NCI-H1105 treated with DMSO at 0.1 percent for 48 hours (cell line): ENCODE measurements at regions not wholly inside any gene's neighbourhood (a gene's known extent, or its start where the extent isn't known, plus 50 kb on each side); places are given as distances from the start of the nearest gene placed in this dataset.

Experiments used
- DNase-seq: peaks from one replicate; lab custom pipeline; 2025; lab: John Stamatoyannopoulos, UW

DNA sequence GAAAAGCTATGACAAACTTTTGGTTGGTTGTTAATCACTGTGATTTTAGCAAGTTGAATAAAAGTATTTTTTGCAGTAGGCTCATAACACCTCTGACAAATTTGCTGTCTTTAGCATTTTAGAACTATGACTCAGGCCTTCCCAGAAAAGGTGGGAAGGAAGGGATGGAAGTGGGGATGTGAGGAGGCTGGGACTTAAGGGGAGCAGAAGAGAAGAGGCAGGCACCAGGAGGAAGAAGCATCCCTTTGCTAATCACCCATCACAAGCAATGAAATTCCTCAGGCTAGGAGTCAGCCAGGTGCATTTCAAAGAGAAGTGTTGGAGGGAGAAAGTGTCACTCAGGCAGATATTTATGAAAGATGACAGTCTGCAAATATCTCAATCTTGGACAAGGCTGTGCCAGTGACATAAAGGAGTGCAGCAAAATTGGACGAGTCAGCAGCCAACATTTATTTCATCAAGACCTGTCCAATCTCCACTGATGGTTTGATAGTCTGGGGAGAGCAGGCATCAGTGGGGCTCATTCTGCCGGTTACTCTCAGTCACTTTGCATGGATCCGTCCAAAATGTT lies 337.3 kb upstream of the ARRDC4 start:
- no peak for DNase-seq

DNA sequence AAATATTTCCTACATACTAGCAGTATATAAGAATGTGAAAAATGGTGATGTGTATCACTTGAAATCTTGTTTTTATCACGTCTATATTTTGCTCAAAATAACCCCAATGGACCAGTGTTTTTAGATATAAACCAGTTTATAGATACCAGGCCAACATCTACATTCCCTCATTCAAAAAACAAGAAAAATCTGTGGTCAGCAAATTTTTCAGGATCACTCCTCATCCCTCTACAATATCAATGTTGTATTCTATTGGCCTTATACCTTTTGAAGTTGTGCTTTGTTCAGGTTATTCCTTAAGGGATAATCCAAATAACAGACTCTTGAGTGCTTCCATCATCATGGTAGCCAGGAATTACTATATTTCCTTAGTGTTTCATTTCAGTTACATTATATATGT lies 332.9 kb upstream of the ARRDC4 start:
- no peak for DNase-seq

DNA sequence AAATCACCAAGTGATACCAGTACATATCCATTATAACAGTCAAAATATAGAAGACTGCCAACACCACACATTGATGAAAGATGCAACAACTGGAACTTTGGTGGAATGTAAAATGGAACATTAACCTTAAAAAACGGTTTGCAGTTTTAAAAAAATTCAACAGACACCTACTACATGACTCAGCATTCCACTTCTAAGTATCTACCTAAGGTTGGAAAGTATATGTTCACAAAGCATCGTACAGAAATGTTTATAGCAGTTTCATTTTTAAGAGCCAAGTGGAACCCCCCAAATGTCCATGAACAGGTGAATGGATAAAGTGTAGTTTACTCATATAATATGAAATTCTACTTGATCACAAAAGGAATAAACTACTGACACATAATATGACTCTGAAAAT lies 314.7 kb upstream of the ARRDC4 start:
- no peak for DNase-seq

DNA sequence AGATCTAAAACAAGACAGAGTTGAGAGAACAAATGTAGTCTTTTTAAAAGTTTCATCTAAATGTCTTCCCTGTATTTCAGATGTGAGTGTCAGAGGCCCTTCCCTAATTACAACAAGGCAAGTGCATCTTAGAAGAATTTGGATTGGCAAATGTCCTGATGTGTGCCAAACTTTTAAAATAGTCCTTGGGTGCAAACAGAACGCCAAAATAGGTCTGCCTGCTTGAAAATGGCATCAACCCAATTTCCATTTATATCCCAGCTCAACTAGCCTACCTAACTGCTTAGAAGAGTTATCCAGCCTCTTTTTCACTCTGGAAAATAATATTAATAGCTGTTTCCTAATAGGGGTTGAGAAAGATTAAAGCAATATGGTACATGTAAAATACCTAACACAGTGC lies 311.8 kb upstream of the ARRDC4 start:
- no peak for DNase-seq

DNA sequence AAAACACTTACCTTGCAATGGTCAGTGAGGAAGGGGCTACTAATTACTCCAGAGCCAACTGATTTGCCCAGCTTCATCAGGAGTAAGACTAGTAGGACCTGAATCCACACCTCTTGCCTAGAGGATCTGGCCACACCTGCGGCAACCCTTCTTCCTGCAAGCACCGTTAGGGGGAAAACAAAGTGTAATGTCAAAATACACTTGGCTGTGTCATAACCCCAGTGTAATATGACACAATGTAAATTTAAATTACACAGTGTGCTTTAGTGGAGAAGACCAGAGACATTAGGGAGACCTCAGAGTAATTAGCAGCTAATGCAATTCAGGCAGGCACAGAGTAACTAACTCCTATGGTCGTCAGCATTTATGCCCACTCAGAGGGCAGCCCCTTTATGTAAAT lies 308.5 kb upstream of the ARRDC4 start:
- peak; percentile 50 for DNase-seq

DNA sequence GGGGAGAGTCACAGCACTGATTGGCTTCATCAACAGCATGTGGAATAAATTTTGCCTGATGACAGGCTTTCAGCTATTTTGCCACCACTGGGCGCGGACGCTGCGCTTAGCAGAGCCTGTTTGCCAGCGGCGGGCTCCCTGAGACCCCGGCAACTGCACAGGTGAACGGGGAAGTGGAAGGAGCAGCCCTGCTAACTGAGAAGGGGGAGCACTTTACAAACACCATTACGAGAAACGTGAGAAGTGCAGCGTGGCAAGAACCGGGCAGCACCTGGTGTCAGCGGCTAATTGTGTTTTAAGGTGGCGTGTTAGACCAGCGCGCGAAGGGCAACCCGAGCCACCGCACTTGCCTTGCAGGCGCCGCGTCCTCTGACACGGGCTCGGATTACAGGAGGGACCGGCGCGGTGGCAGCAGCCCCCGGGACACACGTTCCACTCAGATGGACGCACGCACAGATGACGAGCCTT lies 307.8 kb upstream of the ARRDC4 start:
- DNase-seq, result peak; percentile 66

DNA sequence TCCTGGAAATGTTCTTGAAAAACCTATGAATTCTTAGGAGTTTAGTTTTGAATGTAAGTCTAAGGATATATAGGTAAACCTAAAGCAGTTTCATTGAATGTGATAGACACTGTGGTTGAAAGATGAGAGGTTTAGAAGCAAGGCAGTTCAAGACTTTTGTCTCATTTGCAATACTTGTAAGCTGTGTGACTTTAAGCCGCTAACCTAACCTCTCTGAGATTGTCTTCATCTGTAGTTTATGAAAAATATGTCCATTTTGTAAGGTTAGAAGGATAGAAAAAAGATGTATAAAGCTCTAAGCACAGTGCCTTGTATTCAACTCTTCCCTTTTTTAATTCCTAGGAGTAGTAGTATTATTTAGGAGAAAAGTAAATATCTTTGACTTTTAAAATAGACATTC lies 306.6 kb upstream of the ARRDC4 start:
- DNase-seq, result no peak

DNA sequence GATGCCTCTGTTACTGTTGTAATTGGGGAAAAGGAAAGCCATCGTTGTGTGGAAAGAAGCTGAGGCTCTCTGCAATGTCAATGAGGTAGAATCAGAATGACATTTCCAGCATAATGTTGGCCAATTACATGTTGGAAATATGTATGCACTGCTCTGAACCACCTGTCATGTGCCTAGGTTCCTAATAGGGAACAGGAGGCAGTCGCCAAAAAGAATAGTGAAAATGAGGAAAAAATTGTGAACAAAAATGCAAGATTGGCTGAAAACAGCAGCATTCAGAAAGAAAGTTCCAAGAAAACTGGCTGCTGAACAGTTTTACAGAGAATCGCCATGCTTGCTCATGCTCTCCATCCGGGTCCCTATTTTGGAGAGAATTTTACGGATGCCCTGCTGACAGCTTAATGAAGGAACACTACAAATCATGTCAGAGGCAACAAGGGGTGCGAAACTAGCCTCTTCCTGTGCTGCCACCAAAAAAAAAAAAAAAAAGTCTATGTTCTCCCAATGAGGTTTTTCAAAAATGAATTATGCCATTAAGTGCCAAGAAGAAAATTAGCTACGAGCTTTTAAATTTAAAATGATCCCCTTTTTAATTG lies 305.9 kb upstream of the ARRDC4 start:
- DNase-seq, result peak; percentile 58

DNA sequence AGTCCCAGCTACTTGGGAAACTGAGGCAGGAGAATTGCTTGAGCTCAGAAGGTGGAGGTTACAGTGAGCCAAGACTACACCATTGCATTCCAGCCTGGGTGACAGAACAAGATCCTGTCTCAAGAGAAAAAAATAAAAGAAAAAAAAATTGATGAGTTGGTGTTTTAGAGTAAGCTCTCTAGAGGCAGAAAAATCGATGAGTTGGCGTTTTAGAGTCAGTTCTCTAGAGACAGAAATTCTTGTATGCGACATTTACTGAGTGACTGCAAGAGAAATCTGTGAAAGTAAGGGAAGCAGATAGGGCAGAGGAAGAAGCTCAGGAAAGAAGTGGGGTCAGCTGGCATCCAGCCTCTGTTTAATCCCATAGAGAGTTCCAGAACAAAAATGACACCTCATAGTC lies 298.7 kb upstream of the ARRDC4 start:
- no peak for DNase-seq

DNA sequence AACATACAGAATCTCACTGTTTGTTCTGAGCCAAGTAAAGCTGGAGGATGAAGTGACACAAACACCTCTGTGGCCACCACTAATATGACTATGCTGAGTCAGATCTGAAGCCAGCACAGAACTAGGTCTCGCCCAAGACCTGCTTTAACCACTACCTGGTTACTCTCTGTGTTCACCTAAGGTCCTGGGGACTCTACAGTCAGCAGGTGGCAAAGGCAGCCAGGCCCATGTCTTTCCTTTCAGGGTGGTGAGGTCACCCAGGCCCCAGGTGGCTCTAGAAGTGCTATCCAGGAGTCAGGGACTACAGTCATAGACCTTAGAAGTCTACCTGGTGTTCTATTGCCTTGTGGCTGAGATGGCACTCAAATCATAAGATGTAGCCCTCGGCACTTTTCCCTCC lies 287.9 kb upstream of the ARRDC4 start:
- no peak for DNase-seq

DNA sequence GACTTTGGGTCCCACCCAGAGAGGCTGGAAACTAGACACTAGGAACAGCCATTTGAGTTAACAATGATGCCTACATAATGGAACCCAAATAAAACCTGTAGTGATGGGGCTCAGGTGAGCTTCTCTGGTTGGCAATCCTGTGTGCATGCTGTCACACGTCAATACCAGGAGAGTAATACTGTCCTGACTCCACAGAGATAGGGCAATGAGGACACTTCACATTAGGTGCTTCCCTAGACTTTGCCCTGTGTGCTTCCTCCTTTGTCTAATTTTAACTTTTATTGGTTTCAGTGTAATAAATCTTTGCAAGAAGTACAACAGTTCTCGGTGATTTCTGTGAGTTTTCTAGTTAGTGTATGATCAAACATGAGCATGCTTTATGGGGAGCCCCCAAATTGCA lies 281.8 kb upstream of the ARRDC4 start:
- DNase-seq, result no peak

DNA sequence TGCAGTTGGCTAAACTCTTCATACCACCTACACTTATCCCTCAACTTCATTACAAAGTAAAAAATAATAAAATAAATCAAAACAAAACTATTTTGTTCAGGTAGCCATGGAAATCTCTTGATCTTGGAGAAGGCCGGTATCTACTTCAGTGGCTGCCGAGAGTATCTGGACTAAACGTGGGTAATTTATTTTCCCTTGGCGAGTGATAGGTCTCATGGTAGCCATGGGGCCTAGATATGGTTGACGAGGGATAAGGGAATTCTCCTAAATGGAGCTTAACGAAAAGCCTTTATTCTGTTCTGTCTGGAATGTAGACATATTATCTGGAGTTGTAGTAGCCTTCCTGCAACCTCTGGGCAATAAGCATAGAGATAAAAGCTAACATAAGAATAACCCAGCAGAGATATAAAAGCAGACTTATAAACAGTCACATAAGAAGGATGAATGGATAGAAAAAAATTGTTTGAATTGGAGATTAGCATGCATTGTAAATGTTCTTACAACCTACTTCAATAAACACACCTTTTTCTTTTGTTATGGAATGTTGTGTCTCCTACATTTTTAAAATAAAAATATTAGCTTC lies 281.3 kb upstream of the ARRDC4 start:
- DNase-seq, result no peak

DNA sequence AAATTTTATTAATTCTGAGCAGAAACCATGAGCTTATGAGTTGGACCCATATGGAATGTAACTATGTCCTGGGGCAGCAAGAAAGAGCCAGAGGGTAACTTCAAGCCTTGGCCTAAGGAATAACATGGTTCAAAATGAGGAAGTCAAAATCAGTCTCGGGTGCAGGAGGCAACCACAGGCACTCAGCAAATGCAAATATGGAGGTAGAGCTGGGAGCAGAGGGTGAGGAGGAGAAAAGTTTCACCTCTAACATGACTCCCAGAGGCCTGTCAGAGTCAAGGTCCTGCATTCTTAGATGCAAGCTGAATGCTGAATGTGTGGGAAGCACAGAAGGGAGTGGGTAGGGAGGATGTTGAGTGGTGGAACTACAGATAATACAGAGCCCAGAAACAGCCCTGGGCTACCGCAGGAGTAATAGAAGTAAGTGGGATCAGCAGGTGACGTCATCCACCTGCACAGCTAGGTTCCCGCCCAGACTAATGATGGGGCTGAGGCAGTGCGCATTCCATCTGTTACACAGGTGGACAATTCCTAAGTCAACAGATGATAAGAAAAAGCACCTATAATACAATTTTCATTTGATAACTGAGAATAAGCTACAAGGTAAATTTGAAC lies 279.8 kb upstream of the ARRDC4 start:
- DNase-seq, result no peak

DNA sequence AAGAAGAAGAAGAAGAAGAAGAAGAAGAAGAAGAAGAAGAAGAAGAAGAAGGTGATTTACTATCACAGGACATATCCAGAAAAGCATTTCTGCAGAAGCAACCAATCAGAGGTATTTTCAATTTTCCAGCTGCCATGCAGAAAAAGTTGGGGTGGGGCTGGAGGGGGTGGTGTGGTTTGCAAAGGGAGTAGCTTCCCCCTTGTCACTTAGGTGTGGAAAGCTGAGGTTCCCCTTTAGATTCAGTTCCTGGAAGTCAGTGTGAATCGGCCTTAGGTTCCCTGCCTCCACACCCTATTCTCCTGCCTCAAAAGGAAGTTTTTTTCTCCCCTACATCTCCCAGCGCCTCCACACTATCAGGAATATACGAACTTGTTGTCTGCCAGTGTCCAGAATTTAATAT lies 276.7 kb upstream of the ARRDC4 start:
- DNase-seq, result no peak

DNA sequence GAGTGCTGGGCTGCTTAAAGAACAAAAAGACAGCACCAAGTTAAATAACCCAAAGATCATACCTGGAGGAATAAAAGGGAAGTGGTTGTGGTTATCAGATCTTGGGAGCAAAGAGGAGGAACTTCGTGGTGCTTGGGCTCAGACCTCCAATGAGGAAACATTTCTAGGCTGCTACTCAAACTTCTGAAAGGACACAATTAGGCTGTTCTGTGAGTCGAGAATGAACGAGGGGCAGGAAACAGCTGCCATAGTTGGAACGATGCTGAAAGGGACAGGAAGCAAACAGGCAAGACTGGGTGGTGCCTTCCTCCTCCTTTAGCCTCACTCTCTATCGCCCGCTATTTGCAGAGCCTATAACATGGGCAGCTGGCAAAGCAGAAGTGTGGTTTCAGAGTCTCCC lies 276.3 kb upstream of the ARRDC4 start:
- no peak for DNase-seq

DNA sequence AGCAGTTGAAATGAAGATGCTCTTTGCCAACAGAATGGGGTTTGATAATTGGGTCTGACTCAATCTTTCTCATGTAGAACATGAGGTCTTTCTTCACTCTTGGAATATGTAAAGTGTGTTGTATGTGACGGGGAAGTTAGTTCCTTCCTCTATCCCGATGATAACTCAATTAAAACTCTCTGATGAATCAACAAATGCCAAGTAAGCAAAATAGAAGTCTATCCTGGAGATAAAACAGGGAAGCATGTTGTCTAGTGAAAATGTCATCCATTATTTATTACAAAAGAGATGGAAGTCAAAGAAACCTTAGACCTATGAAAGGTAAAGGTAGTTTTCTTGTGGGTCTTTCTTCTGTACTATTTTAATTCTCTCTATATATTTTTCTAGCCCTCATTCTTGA lies 274.2 kb upstream of the ARRDC4 start:
- DNase-seq, result no peak

DNA sequence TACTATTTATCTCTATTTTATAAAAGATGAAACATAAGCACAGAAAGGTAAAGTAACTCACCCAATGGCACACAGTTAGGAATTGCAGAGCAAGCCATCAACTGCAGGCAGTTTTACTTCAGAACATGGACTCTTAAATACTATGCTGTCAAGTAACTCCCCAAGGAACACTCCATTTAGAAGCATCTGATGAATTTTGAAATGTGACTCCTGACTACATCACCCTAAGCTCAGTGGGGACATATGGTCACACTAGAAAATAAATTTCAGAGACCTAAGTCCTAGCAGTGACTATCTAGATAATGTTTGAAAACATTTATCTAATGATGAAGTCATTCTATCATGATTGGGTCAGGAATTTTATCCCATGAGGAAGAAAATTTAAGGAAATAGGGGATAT lies 272.8 kb upstream of the ARRDC4 start:
- DNase-seq, result no peak

DNA sequence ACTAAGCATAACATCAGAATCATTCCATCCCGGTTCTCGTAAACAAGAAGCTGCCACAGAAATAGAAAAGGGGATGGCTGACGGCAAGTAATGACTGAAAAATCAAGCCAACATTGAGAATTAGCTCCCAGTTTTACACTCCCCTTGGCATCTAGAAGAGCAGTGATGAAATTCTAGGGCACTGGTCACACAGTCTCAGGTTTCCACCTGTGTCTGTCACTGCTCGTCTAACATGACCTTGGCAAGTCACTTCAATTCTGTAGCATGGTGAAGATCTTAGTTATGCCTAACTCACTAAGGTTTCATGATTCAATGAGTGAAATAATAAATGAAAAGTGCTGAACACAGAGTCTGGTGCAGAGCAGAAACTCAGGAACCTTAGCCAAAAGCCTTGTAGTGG lies 272.3 kb upstream of the ARRDC4 start:
- no peak for DNase-seq

DNA sequence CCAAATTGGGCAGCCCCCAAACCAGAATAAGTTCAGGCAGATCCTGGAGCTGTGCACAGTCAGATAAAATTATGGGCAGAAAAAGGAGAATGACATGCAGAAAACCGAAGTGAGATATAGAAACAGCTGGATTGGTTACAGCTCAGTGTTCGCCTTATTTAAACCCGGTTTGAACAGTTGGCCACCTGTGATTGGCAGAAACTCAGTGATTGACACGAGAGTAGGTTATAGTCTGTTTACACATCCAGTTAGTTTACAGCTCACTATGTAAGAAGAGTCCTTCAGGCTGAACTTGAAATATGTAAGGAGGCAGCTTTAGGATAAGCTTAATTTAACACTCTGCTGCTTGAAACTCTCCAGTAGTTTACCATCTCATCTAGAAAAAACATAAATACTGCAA lies 271.6 kb upstream of the ARRDC4 start:
- no peak for DNase-seq

DNA sequence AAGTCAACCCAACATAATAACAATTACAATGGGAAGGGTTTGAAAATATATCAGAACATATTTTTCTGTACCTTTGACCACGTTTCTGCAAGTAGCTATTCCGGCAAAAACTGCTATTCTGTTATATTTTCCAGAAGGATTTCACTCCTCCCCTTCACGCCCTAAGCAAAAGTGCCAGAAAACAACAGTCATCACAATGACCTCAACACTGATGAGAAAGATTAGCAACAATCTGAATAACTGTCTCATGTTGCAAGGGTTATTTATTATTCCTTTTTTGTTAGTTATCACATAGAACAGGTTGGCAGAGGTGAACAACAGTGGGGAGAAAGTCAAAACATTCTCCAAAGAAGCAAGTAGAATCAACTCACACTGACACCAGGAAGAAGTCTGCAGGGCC lies 269.4 kb upstream of the ARRDC4 start:
- no peak for DNase-seq

DNA sequence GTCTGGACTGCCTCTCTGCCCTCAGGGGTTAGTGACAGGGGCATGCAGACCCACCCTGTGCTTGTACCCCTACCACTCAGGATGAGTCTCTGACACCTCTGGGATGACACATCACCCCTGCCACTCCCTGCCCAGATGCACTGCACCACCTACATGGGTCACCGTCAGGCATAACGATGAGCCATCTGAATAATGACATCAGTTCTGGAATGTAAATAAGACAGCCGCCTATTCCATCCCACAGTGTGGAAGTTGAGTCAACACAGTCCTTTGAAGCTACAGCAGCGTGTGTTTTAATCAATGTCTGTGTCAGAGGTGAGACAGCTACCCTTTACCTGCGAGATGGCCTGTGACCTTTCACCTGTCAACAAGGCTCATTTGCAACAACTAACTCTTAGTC lies 268.7 kb upstream of the ARRDC4 start:
- DNase-seq, result no peak

DNA sequence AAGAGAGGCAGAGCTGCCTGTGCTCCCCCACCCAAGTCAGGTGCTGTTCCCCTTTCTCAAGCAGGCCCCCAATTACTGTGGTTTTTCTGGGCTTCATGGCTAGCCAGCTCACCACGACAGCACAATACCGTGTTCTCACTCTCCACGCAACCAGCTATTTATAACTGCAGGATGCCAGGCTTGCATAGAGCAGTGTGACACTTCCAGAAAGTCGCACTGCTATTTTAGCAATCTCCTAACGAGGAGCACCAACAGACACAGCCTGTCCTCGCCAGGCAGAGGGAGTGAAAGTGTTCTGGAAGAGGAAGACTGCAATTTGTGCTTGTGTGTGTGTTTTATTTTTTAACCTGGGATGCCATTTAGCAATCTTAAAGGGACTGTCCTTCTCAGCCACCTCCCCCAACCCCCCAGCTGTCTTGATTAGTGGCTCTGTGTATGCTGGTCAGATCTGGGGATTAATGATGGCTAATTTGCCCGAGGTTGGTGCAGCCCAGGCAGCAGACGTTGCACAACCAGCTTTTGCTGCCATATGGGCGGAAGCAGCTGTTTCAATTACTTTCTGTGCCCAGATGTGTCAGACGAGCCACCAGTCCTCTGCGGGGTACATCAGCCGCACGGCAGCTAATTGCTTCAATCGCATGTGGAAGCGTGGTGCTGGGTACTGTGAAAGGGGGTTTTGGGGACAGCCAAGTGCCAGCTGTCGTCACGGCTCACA lies 268.0 kb upstream of the ARRDC4 start:
- DNase-seq, result no peak

DNA sequence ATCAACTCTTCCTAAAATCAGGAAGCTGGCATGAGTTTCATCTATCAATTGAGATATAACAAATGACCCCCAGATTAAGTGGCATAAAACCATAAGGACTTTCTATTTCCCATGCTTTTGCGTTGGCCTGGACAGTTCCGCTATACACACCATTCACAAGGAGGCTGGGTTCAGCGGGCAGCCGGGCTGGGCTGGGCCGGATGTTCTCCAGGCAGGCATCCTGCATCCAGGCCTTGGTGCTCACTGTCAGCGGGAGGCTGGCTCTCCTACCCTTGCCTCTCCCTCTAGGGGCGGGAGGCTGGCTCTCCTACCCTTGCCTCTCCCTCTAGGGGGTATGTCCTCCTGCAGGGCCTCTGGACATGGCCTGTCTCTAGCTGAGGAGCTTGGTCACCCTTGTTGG lies 266.0 kb upstream of the ARRDC4 start:
- no peak for DNase-seq
